GM10266 (cell line): ENCODE measurements at regions not wholly inside any gene's neighbourhood (a gene's known extent, or its start where the extent isn't known, plus 50 kb on each side); places are given as distances from the start of the nearest gene placed in this dataset.
"Not testable (repeated sequence)": the region's sequence is repeated elsewhere in the genome, so short reads cannot be mapped to it uniquely, and the experiment has no call there.

ENCODE experiments used
- DNase-seq: peaks from one replicate; pipeline ENCODE4 v3.0.0; 2012; ENCODE audit errors: extremely low spot score
- CTCF ChIP-seq: IDR thresholded peaks from 2 replicates; pipeline ENCODE4 v1.5.1; 2012; ENCODE audit warnings: mild to moderate bottlenecking, low read depth; ENCODE audit not compliant: control insufficient read depth, insufficient read depth; ENCODE audit errors: missing control alignments

GRCh38 chr9:30356221-30356620 is 2028.2 kb upstream of the ACO1 start:
- TF ChIP-seq CTCF, result no peak
- no peak for DNase-seq

DNA sequence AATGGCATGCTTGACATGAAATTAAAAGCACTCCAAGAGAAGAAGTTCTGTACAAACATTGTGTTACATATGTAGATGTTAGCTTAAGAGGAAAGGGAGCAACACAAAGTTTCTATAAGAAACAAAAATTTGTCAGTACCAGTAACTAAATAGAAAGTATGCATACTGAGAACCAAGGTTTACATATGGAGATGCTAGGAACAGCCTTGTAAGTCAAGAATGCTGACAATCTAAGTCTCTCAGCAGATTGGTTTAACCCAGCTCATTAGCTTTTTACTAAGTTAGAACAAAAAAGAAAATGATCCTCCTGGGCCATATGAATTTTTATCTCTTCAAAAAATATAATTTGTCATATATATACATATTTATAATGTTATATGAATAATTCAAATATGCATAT is 2022.1 kb upstream of the ACO1 start:
- DNase-seq, result no peak
- no peak for TF ChIP-seq CTCF

- not testable (repeated sequence) for DNase-seq
Observed at GRCh38 chr9:30366140-30366539, 2018.3 kb upstream of the ACO1 start.

GRCh38 chr9:30382271-30382670 is 2002.2 kb upstream of the ACO1 start:
- no peak for TF ChIP-seq CTCF
- DNase-seq, result no peak

DNA sequence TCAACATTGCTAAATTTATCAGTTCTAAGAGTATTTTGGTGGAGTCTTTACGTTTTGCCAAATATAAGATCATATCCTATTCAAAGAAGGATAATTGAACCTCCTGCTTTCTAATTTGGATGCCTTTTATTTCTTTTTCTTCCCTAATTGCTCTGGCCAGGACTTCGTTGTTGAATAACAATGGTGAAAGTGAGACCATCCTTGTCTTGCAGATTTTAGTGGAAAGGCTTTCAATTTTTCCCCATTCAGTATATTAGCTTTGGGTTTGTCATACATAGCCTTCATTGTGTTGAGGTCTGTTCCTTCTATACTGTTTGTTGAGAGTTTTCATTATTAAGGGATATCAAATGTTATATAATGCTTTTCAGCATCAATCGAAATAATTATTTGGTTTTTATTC is 1974.2 kb upstream of the ACO1 start:
- no peak for DNase-seq
- no peak for TF ChIP-seq CTCF

GRCh38 chr9:30411571-30411970 is 1972.9 kb upstream of the ACO1 start:
- no peak for TF ChIP-seq CTCF
- DNase-seq, result no peak

- no peak for DNase-seq
Observed at GRCh38 chr9:30459156-30459555, 1925.3 kb upstream of the ACO1 start.

More at GRCh38 chr9:30459156-30459555, 1925.3 kb upstream of the ACO1 start:
- no peak for TF ChIP-seq CTCF
